IMR-90 (cell line): ENCODE measurements at regions not wholly inside any gene's neighbourhood (a gene's known extent, or its start where the extent isn't known, plus 50 kb on each side); places are given as distances from the start of the nearest gene placed in this dataset.

Experiments
- ATAC-seq: fragments of 200-7000 bp; cut with Tn5 transposase; 2 replicates; pipeline ENCODE4 v1.9.1; 2020; ENCODE audit warnings: low read depth, mild to moderate bottlenecking, moderate library complexity
- BruUV-seq: library from RNA; stranded (reverse); fragments of 400-500 nt; replicated peaks from 2 replicates; lab custom pipeline; 2021; lab: Mats Ljungman, UMichigan
- CTCF ChIA-PET: fragments of 300-600 bp; formaldehyde crosslinking; extraction: SDS; loops from one replicate; lab custom pipeline; 2021; ENCODE audit warnings: antibody characterized with exemption; lab: Yijun Ruan, JAX
- POLR2A ChIA-PET: fragments of 300-600 bp; sonication (Branson Sonifier 250); formaldehyde crosslinking; loops from one replicate; lab custom pipeline; 2022; ENCODE audit warnings: antibody characterized with exemption; ENCODE audit not compliant: unreplicated experiment; lab: Charles Lee
- DNase-seq: peaks from one replicate; pipeline ENCODE4 v3.0.0; 2013
- H2AFZ ChIP-seq: replicated peaks from 2 replicates; pipeline ENCODE3; 2013; ENCODE audit warnings: low read length, mild to moderate bottlenecking; ENCODE audit not compliant: poor library complexity
- H2AK5ac ChIP-seq: 2 replicates; pipeline ENCODE4 v1.6.1; 2013; ENCODE audit warnings: low read depth, low read length, inconsistent platforms
- H2AK9ac ChIP-seq: replicated peaks from 2 replicates; pipeline ENCODE3; 2013; ENCODE audit warnings: mild to moderate bottlenecking, low read depth, low read length, moderate library complexity; ENCODE audit not compliant: poor library complexity
- H2BK120ac ChIP-seq: 2 replicates; pipeline ENCODE4 v1.6.1; 2013; ENCODE audit warnings: low read depth, low read length, inconsistent platforms
- H2BK15ac ChIP-seq: 3 replicates; pipeline ENCODE4 v1.6.1; 2013; ENCODE audit warnings: low read depth, low read length, inconsistent platforms
- H2BK20ac ChIP-seq: 2 replicates; pipeline ENCODE4 v1.6.1; 2013; ENCODE audit warnings: low read depth, mild to moderate bottlenecking, inconsistent platforms, low read length, moderate library complexity
- H2BK5ac ChIP-seq: 2 replicates; pipeline ENCODE4 v1.6.1; 2013; ENCODE audit warnings: mild to moderate bottlenecking, low read depth, low read length, inconsistent platforms; ENCODE audit not compliant: poor library complexity, severe bottlenecking
- H3K14ac ChIP-seq: replicated peaks from 2 replicates; pipeline ENCODE4 v1.6.1; 2013; ENCODE audit warnings: low read depth, low read length, inconsistent platforms
- H3K18ac ChIP-seq: 2 replicates; pipeline ENCODE4 v1.6.1; 2013; ENCODE audit warnings: low read depth, low read length, control low read depth
- H3K23ac ChIP-seq: 2 replicates; pipeline ENCODE4 v1.6.1; 2013; ENCODE audit warnings: low read depth, low read length, inconsistent platforms
- H3K27ac ChIP-seq: 2 replicates; pipeline ENCODE4 v1.5.1; 2013; ENCODE audit warnings: mild to moderate bottlenecking, control low read depth, low read length; ENCODE audit not compliant: insufficient read depth
- H3K27me3 ChIP-seq: 2 replicates; pipeline ENCODE4 v1.6.1; 2013; ENCODE audit warnings: low read length; ENCODE audit not compliant: control insufficient read depth, insufficient read depth
- H3K36me3 ChIP-seq: 2 replicates; pipeline ENCODE4 v1.6.1; 2013; ENCODE audit warnings: low read length, mixed read lengths; ENCODE audit not compliant: control insufficient read depth, insufficient read depth
- H3K4ac ChIP-seq: 2 replicates; pipeline ENCODE4 v1.6.1; 2013; ENCODE audit warnings: low read depth, low read length, inconsistent platforms
- H3K4me1 ChIP-seq: 2 replicates; pipeline ENCODE4 v1.6.1; 2013; ENCODE audit warnings: low read length, mixed read lengths; ENCODE audit not compliant: control insufficient read depth, insufficient read depth
- H3K4me2 ChIP-seq: 2 replicates; pipeline ENCODE4 v1.6.1; 2013; ENCODE audit warnings: low read depth, mild to moderate bottlenecking, control low read depth, low read length, moderate library complexity
- H3K4me3 ChIP-seq: 2 replicates; pipeline ENCODE4 v1.5.1; 2013; ENCODE audit warnings: low read depth, mild to moderate bottlenecking, control low read depth, low read length, moderate library complexity; ENCODE audit not compliant: insufficient read depth
- H3K56ac ChIP-seq: 2 replicates; pipeline ENCODE4 v1.6.1; 2013; ENCODE audit warnings: low read length, inconsistent platforms; ENCODE audit not compliant: insufficient read depth; ENCODE audit errors: extremely low read depth
- H3K79me1 ChIP-seq, 2 experiments: 2 replicates each; pipeline ENCODE4 v1.6.1; 2013; ENCODE audit warnings: low read length in 2 of 2, inconsistent platforms in 1 of 2, low read depth in 1 of 2
- H3K9ac ChIP-seq: 2 replicates; pipeline ENCODE4 v1.6.1; 2013; ENCODE audit warnings: low read depth, low read length, control low read depth
- H3K9me1 ChIP-seq: 2 replicates; pipeline ENCODE4 v1.6.1; 2013; ENCODE audit warnings: low read length, inconsistent platforms; ENCODE audit not compliant: insufficient read depth
- H3K9me3 ChIP-seq: 2 replicates; pipeline ENCODE4 v1.6.1; 2013; ENCODE audit warnings: low read length; ENCODE audit not compliant: control insufficient read depth, insufficient read depth
- H4K20me1 ChIP-seq: 2 replicates; pipeline ENCODE4 v1.6.1; 2013; ENCODE audit warnings: low read length, inconsistent platforms; ENCODE audit not compliant: insufficient read depth
- H4K5ac ChIP-seq: 2 replicates; pipeline ENCODE4 v1.6.1; 2013; ENCODE audit warnings: mild to moderate bottlenecking, low read depth, low read length, control low read depth
- H4K8ac ChIP-seq, 2 experiments: 2 replicates each; pipeline ENCODE4 v1.6.1; 2013; ENCODE audit warnings: low read depth in 2 of 2, low read length in 2 of 2, control low read depth in 1 of 2, inconsistent platforms in 1 of 2
- H4K91ac ChIP-seq: 2 replicates; pipeline ENCODE4 v1.6.1; 2013; ENCODE audit warnings: low read depth, low read length, inconsistent platforms; ENCODE audit not compliant: insufficient read depth
- BHLHE40 ChIP-seq: fragments of 150-350 bp; IDR thresholded peaks from 2 replicates; pipeline ENCODE4 v1.6.1; 2016; ENCODE audit warnings: mild to moderate bottlenecking, low read depth, low read length
- CEBPB ChIP-seq: IDR thresholded peaks from 2 replicates; pipeline ENCODE4 v1.6.1; 2012; ENCODE audit warnings: low read depth, low read length, improper control_type of control experiment
- CTCF ChIP-seq: conservative IDR thresholded peaks from 2 replicates; pipeline ENCODE4 v1.5.1; 2012; ENCODE audit warnings: mild to moderate bottlenecking, low read depth, low read length, improper control_type of control experiment
- ELK1 ChIP-seq: fragments of 150-350 bp; IDR thresholded peaks from 2 replicates; pipeline ENCODE4 v1.6.1; 2016; ENCODE audit warnings: low read depth, mild to moderate bottlenecking, low read length, moderate library complexity, borderline replicate concordance
- FOS ChIP-seq: fragments of 150-350 bp; IDR thresholded peaks from 2 replicates; pipeline ENCODE4 v1.6.1; 2016; ENCODE audit warnings: low read depth, low read length
- MAZ ChIP-seq: IDR thresholded peaks from 2 replicates; pipeline ENCODE4 v1.6.1; 2012; ENCODE audit warnings: low read depth, mild to moderate bottlenecking, low read length, improper control_type of control experiment, moderate library complexity, borderline replicate concordance
- MXI1 ChIP-seq: IDR thresholded peaks from 2 replicates; pipeline ENCODE4 v1.6.1; 2012; ENCODE audit warnings: low read depth, mild to moderate bottlenecking, low read length, moderate library complexity, borderline replicate concordance
- NFE2L2 ChIP-seq: fragments of 150-350 bp; IDR thresholded peaks from 2 replicates; pipeline ENCODE4 v1.6.1; 2016; ENCODE audit warnings: low read depth, mild to moderate bottlenecking, low read length
- POLR2A ChIP-seq: IDR thresholded peaks from 2 replicates; pipeline ENCODE4 v1.6.1; 2012; ENCODE audit warnings: mild to moderate bottlenecking, low read depth, low read length
- RAD21 ChIP-seq: IDR thresholded peaks from 2 replicates; pipeline ENCODE4 v1.6.1; 2012; ENCODE audit warnings: low read length, improper control_type of control experiment
- RCOR1 ChIP-seq: IDR thresholded peaks from 2 replicates; pipeline ENCODE4 v1.6.1; 2012; ENCODE audit warnings: mild to moderate bottlenecking, low read length, improper control_type of control experiment; ENCODE audit not compliant: insufficient replicate concordance
- SMC3 ChIP-seq: fragments of 150-350 bp; IDR thresholded peaks from 2 replicates; pipeline ENCODE4 v1.6.1; 2016; ENCODE audit warnings: low read depth, mild to moderate bottlenecking, antibody characterized with exemption, low read length, moderate library complexity
- dilution Hi-C: fragments of 300-500 bp; cut with HindIII; formaldehyde crosslinking; loops from one replicate; pipeline ENCODE4 v1.14.3; 2018; ENCODE audit warnings: low sequenced_read_pairs; ENCODE audit not compliant: unreplicated experiment
- in situ Hi-C: fragments of 300-500 bp; cut with MboI; formaldehyde crosslinking; loops from 3 replicates; pipeline ENCODE4 v1.14.3; 2019; ENCODE audit warnings: low sequenced_read_pairs, inconsistent platforms, mixed read lengths
- intact Hi-C: fragments of 100-400 bp; cut with micrococcal nuclease; formaldehyde crosslinking; loops from 2 replicates; pipeline ENCODE4 v1.10.0; 2022

- Histone ChIP-seq H2AK9ac (peak overlapping the region; percentile 59), H4K20me1 (no peaks in the 10 kb centered on the region), H3K9me3 (no peaks in the 10 kb centered on the region), H3K18ac (peak overlapping the region; percentile 31; the same call in 1 of the 2 replicates), H2AFZ (no peak overlapping the region), H2BK5ac (no peak overlapping the region), H3K4me3 (no peak overlapping the region), H3K4ac (peak overlapping the region; percentile 55; the same call in 1 of the 2 replicates), H4K8ac (no peak overlapping the region), H3K27ac (no peak overlapping the region), H3K56ac (no peak overlapping the region), H3K4me2 (no peak overlapping the region), H3K4me1 (peaks cover 27% of the 10 kb centered on the region), H2BK120ac (no peak overlapping the region), H4K5ac (no peak overlapping the region), H3K9me1 (peaks cover 19% of the 10 kb centered on the region), H2BK15ac (no peak overlapping the region), H3K27me3 (no peaks in the 10 kb centered on the region), H3K79me1 (0 out of 4 replicates have a peak, but pooled peaks cover 0 to 4% of the 10 kb centered on the region in 2 experiments), H2AK5ac (peak overlapping the region; percentile 18; the same call in 1 of the 2 replicates), H3K36me3 (no peaks in the 10 kb centered on the region), H3K23ac (no peak overlapping the region), H2BK20ac (0 out of 2 replicates have a peak overlapping the region, but pooled peaks have one; percentile 27), H3K14ac (no peak overlapping the region), H3K9ac (no peak overlapping the region), H4K91ac (0 out of 2 replicates have a peak overlapping the region, but pooled peaks have one; percentile 19)
- DNase-seq (no peak), ATAC-seq (no peak)
- dilution Hi-C loops (no loop called here), intact Hi-C loops (no loop called here), in situ Hi-C loops (no loop called here)
- ChIA-PET POLR2A (no interaction called here), CTCF (no interaction called here)
- BruUV-seq, result no TSS peak
- TF ChIP-seq POLR2A (no peak), SMC3 (no peak), MXI1 (no peak), RAD21 (no peak), BHLHE40 (no peak), ELK1 (no peak), FOS (no peak), RCOR1 (no peak), CEBPB (no peak), CTCF (no peak), MAZ (no peak), NFE2L2 (no peak)
These were observed 139.5 kb downstream of the PLCE1 start for GRCh38 chr10:94133239-94133638.
